GM23338 (cell line): ENCODE measurements at regions not wholly inside any gene's neighbourhood (a gene's known extent, or its start where the extent isn't known, plus 50 kb on each side); places are given as distances from the start of the nearest gene placed in this dataset.

Source experiments
- ATAC-seq: fragments of 200-7000 bp; cut with Tn5 transposase; 3 replicates; pipeline ENCODE4 v1.9.1; 2020
- DNase-seq: peaks from one replicate; pipeline ENCODE4 v3.0.0-alpha.2; 2015; ENCODE audit warnings: low spot score
- H2AFZ ChIP-seq: fragments of 200-600 bp; sonication (generic); 2 replicates; pipeline ENCODE4 v1.8.0; 2016; ENCODE audit warnings: antibody characterized with exemption, mild to moderate bottlenecking, moderate library complexity
- H3F3A ChIP-seq: fragments of 200-600 bp; sonication (generic); replicated peaks from 2 replicates; pipeline ENCODE4 v1.8.0; 2017; ENCODE audit warnings: antibody characterized with exemption, mixed run types, low read depth
- H3K27ac ChIP-seq: fragments of 200-600 bp; sonication (generic); 2 replicates; pipeline ENCODE4 v1.6.1; 2016; ENCODE audit warnings: low read depth
- H3K27me3 ChIP-seq: fragments of 200-600 bp; sonication (generic); 2 replicates; pipeline ENCODE4 v1.8.0; 2016; ENCODE audit warnings: mild to moderate bottlenecking, mixed run types, moderate library complexity; ENCODE audit not compliant: insufficient read depth
- H3K36me3 ChIP-seq: fragments of 200-600 bp; sonication (generic); 2 replicates; pipeline ENCODE4 v1.8.0; 2016; ENCODE audit warnings: mild to moderate bottlenecking; ENCODE audit not compliant: insufficient read depth
- H3K4me1 ChIP-seq: fragments of 200-600 bp; sonication (generic); 2 replicates; pipeline ENCODE4 v1.8.0; 2016; ENCODE audit warnings: mild to moderate bottlenecking, moderate library complexity; ENCODE audit not compliant: insufficient read depth
- H3K4me2 ChIP-seq: fragments of 200-600 bp; sonication (generic); 2 replicates; pipeline ENCODE4 v1.7.1; 2017; ENCODE audit warnings: mixed run types
- H3K4me3 ChIP-seq: fragments of 200-600 bp; sonication (generic); 2 replicates; pipeline ENCODE4 v1.6.1; 2016; ENCODE audit warnings: mixed run types
- H3K79me2 ChIP-seq: fragments of 200-600 bp; sonication (generic); replicated peaks from 2 replicates; pipeline ENCODE4 v1.8.0; 2017; ENCODE audit warnings: mild to moderate bottlenecking; ENCODE audit not compliant: insufficient read depth
- H3K9me2 ChIP-seq: fragments of 200-600 bp; sonication (generic); 2 replicates; pipeline ENCODE4 v1.8.0; 2017; ENCODE audit not compliant: insufficient read depth
- H4K20me1 ChIP-seq: fragments of 200-600 bp; sonication (generic); replicated peaks from 2 replicates; pipeline ENCODE4 v1.8.0; 2017; ENCODE audit warnings: mild to moderate bottlenecking; ENCODE audit not compliant: insufficient read depth
- H3K27ac Mint-ChIP-seq: 2 replicates; pipeline ENCODE4 v1.8.0; 2020; ENCODE audit warnings: inconsistent platforms, mild to moderate bottlenecking, moderate library complexity, mixed read lengths
- H3K27me3 Mint-ChIP-seq: 3 replicates; pipeline ENCODE4 v1.8.0; 2022; ENCODE audit warnings: low read depth, mild to moderate bottlenecking, moderate library complexity, mixed read lengths, inconsistent platforms; ENCODE audit not compliant: insufficient read depth, poor library complexity
- H3K36me3 Mint-ChIP-seq: 3 replicates; pipeline ENCODE4 v1.8.0; 2021; ENCODE audit warnings: low read depth, mild to moderate bottlenecking, inconsistent platforms, moderate library complexity, mixed read lengths
- H3K4me1 Mint-ChIP-seq: 3 replicates; pipeline ENCODE4 v1.8.0; 2020; ENCODE audit warnings: mild to moderate bottlenecking, inconsistent platforms, mixed read lengths
- H3K4me3 Mint-ChIP-seq: 3 replicates; pipeline ENCODE4 v1.8.0; 2021; ENCODE audit warnings: moderate library complexity, mild to moderate bottlenecking, inconsistent platforms, mixed read lengths
- H3K9me3 Mint-ChIP-seq: 3 replicates; pipeline ENCODE4 v1.8.0; 2020; ENCODE audit warnings: moderate library complexity, mild to moderate bottlenecking, inconsistent platforms, mixed read lengths
- CREB1 ChIP-seq: fragments of 250-450 bp; sonication (Bioruptor Pico); IDR thresholded peaks from 2 replicates; pipeline ENCODE4 v1.5.0; 2020; ENCODE audit warnings: low read depth, mild to moderate bottlenecking, moderate library complexity
- EZH2 ChIP-seq: fragments of 200-600 bp; sonication (generic); IDR thresholded peaks from one replicate; pipeline ENCODE4 v1.8.0; 2017; ENCODE audit warnings: antibody characterized with exemption, mild to moderate bottlenecking, low read depth; ENCODE audit not compliant: unreplicated experiment
- EZH2phosphoT487 ChIP-seq: fragments of 200-600 bp; sonication (generic); IDR thresholded peaks from one replicate; pipeline ENCODE4 v1.8.1; 2018; ENCODE audit warnings: antibody characterized with exemption; ENCODE audit not compliant: unreplicated experiment
- JUNB ChIP-seq: IDR thresholded peaks from one replicate; pipeline ENCODE4 v1.6.1; 2016; ENCODE audit warnings: antibody characterized with exemption; ENCODE audit not compliant: unreplicated experiment
- NANOG ChIP-seq: IDR thresholded peaks from 2 replicates; pipeline ENCODE4 v1.6.1; 2016; ENCODE audit warnings: antibody characterized with exemption, borderline replicate concordance
- STAT1 ChIP-seq: IDR thresholded peaks from one replicate; pipeline ENCODE4 v1.6.1; 2016; ENCODE audit warnings: antibody characterized with exemption; ENCODE audit not compliant: unreplicated experiment
- ZNF114 ChIP-seq: fragments of 250-450 bp; sonication (Bioruptor Pico); IDR thresholded peaks from 2 replicates; pipeline ENCODE4 v1.5.0; 2020; ENCODE audit warnings: mild to moderate bottlenecking, moderate library complexity
- ZNF331 ChIP-seq: fragments of 250-450 bp; sonication (Bioruptor Pico); IDR thresholded peaks from 2 replicates; pipeline ENCODE4 v1.5.0; 2020; ENCODE audit warnings: low read depth, mild to moderate bottlenecking, moderate library complexity
- TF ChIP-seq, protein P1 (sequence below): IDR thresholded peaks from one replicate; pipeline ENCODE4 v1.6.1; 2018; ENCODE audit warnings: antibody characterized with exemption; ENCODE audit not compliant: unreplicated experiment
- TF ChIP-seq, protein P2 (sequence below), 2 experiments: fragments of 200-600 bp in 1 of 2; sonication (generic) in 1 of 2; conservative IDR thresholded peaks; 2 replicates each; pipeline versions ENCODE4 v1.5.1 to v1.6.1; 2016 to 2017; ENCODE audit warnings: antibody characterized with exemption in 2 of 2, low read depth in 2 of 2, mild to moderate bottlenecking in 2 of 2, moderate library complexity in 1 of 2

DNA sequence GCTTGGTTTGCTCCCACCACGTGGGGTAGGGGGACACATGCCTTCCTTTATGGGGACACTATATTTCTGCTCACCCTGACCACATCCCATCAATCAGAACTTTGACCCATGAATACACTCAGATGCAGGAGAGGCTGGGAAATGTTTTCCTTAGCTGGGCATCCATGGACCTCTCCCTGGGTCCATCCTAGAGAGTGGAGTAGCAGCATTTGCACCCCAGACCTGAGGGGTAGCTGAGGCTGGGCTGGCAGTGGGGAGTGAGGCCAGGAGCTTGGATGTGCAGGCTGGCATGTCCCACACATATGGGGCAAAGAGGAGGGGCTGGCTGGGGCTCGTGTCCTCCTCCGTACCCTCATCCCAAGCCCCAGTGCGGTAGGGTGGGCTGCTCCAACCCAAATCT lies 152.8 kb downstream of the TM9SF2 start (continued):
- no peak for TF ChIP-seq JUNB
- TF ChIP-seq CREB1 = no peak
- TF ChIP-seq ZNF114 (CRISPR knock-in tag) = no peak
- no peak for TF ChIP-seq EZH2phosphoT487
- TF ChIP-seq NANOG = no peak
- TF ChIP-seq STAT1 = no peak
- TF ChIP-seq, protein P1, sequence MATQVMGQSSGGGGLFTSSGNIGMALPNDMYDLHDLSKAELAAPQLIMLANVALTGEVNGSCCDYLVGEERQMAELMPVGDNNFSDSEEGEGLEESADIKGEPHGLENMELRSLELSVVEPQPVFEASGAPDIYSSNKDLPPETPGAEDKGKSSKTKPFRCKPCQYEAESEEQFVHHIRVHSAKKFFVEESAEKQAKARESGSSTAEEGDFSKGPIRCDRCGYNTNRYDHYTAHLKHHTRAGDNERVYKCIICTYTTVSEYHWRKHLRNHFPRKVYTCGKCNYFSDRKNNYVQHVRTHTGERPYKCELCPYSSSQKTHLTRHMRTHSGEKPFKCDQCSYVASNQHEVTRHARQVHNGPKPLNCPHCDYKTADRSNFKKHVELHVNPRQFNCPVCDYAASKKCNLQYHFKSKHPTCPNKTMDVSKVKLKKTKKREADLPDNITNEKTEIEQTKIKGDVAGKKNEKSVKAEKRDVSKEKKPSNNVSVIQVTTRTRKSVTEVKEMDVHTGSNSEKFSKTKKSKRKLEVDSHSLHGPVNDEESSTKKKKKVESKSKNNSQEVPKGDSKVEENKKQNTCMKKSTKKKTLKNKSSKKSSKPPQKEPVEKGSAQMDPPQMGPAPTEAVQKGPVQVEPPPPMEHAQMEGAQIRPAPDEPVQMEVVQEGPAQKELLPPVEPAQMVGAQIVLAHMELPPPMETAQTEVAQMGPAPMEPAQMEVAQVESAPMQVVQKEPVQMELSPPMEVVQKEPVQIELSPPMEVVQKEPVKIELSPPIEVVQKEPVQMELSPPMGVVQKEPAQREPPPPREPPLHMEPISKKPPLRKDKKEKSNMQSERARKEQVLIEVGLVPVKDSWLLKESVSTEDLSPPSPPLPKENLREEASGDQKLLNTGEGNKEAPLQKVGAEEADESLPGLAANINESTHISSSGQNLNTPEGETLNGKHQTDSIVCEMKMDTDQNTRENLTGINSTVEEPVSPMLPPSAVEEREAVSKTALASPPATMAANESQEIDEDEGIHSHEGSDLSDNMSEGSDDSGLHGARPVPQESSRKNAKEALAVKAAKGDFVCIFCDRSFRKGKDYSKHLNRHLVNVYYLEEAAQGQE = no peak

DNA sequence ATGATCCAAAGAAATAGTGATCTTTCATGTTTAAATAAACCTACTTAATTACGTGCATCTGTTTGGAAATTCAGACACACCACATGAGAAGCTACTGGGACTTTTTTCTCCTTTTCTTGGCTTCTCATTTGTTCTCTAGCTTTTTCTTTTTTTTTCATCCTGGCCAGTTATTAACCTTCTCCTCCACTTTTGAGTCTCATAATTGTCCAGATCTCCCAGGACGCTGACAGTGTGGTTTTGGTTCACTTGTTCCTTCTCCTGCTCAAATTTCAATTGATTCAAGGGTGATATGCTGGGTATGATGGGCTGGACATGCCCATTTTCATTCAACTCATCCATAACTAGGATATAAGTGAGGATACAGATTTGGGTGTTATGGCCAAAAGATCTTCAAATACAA lies 152.3 kb downstream of the TM9SF2 start:
- H3F3A ChIP-seq = no peaks in the 10 kb centered on the region
- no peak overlapping the region for H3K27ac ChIP-seq
- H2AFZ ChIP-seq = no peak overlapping the region
- H3K9me2 ChIP-seq = no peaks in the 10 kb centered on the region
- no peak for DNase-seq
- peaks cover 35% of the 10 kb centered on the region for H3K4me1 Mint-ChIP-seq
- no peaks in the 10 kb centered on the region for H3K36me3 Mint-ChIP-seq
- H3K27me3 Mint-ChIP-seq = peaks cover 2% of the 10 kb centered on the region
- no peak overlapping the region for H3K4me3 Mint-ChIP-seq
- no peaks in the 10 kb centered on the region for H4K20me1 ChIP-seq
- no peaks in the 10 kb centered on the region for H3K9me3 Mint-ChIP-seq
- H3K4me1 ChIP-seq = peaks cover 27% of the 10 kb centered on the region
- no peak overlapping the region for H3K4me2 ChIP-seq
- no peaks in the 10 kb centered on the region for H3K36me3 ChIP-seq
- no peak overlapping the region for H3K27ac Mint-ChIP-seq
- TF ChIP-seq ZNF331 (CRISPR knock-in tag) (no peak), ZNF114 (CRISPR knock-in tag) (no peak), NANOG (no peak), JUNB (no peak), STAT1 (no peak), EZH2 (no peak)
- TF ChIP-seq, protein P2, sequence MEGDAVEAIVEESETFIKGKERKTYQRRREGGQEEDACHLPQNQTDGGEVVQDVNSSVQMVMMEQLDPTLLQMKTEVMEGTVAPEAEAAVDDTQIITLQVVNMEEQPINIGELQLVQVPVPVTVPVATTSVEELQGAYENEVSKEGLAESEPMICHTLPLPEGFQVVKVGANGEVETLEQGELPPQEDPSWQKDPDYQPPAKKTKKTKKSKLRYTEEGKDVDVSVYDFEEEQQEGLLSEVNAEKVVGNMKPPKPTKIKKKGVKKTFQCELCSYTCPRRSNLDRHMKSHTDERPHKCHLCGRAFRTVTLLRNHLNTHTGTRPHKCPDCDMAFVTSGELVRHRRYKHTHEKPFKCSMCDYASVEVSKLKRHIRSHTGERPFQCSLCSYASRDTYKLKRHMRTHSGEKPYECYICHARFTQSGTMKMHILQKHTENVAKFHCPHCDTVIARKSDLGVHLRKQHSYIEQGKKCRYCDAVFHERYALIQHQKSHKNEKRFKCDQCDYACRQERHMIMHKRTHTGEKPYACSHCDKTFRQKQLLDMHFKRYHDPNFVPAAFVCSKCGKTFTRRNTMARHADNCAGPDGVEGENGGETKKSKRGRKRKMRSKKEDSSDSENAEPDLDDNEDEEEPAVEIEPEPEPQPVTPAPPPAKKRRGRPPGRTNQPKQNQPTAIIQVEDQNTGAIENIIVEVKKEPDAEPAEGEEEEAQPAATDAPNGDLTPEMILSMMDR (conservative IDR thresholded peaks at IDR 0.05; ENCODE audit: low read depth in 2 of 2) = no peak
- no peak overlapping the region for H3K4me3 ChIP-seq
- H3K27me3 ChIP-seq = no peaks in the 10 kb centered on the region
- no peak for ATAC-seq
- H3K79me2 ChIP-seq = no peaks in the 10 kb centered on the region
